Karpas-422 (cell line): ENCODE measurements at regions not wholly inside any gene's neighbourhood (a gene's known extent, or its start where the extent isn't known, plus 50 kb on each side); places are given as distances from the start of the nearest gene placed in this dataset.

Experiments used
- DNase-seq: peaks from one replicate; pipeline ENCODE4 v3.0.0-alpha.2; 2015
- H2AFZ ChIP-seq: fragments of 200-600 bp; sonication (generic); 2 replicates; pipeline ENCODE4 v1.6.1; 2014; ENCODE audit warnings: antibody characterized with exemption, low read length, mixed read lengths
- H3K27ac ChIP-seq: fragments of 200-600 bp; sonication (generic); 2 replicates; pipeline ENCODE4 v1.5.1; 2014; ENCODE audit warnings: mild to moderate bottlenecking, low read length, moderate library complexity
- H3K27me3 ChIP-seq: fragments of 200-600 bp; sonication (generic); 2 replicates; pipeline ENCODE4 v1.6.1; 2014; ENCODE audit warnings: low read length, mixed read lengths
- H3K36me3 ChIP-seq: fragments of 200-600 bp; sonication (generic); 2 replicates; pipeline ENCODE4 v1.6.1; 2014; ENCODE audit warnings: low read length, mixed read lengths; ENCODE audit not compliant: insufficient read depth
- H3K4me1 ChIP-seq: fragments of 200-600 bp; sonication (generic); 2 replicates; pipeline ENCODE4 v1.6.1; 2014; ENCODE audit warnings: mild to moderate bottlenecking, low read length, mixed read lengths
- H3K4me2 ChIP-seq: fragments of 200-600 bp; sonication (generic); 2 replicates; pipeline ENCODE4 v1.6.1; 2014; ENCODE audit warnings: low read length, low read depth, mild to moderate bottlenecking; ENCODE audit not compliant: poor library complexity, severe bottlenecking
- H3K4me3 ChIP-seq: fragments of 200-600 bp; sonication (generic); 2 replicates; pipeline ENCODE4 v1.5.1; 2014; ENCODE audit warnings: mild to moderate bottlenecking, antibody characterized with exemption, low read length, mixed read lengths
- H3K79me2 ChIP-seq: fragments of 200-600 bp; sonication (generic); 2 replicates; pipeline ENCODE4 v1.6.1; 2014; ENCODE audit warnings: mild to moderate bottlenecking, low read length, mixed read lengths
- H3K9ac ChIP-seq: fragments of 200-600 bp; sonication (generic); 2 replicates; pipeline ENCODE4 v1.6.0; 2014; ENCODE audit warnings: low read length
- H3K9me2 ChIP-seq: fragments of 200-600 bp; sonication (generic), shearing (Covaris generic); replicated peaks from 2 replicates; pipeline ENCODE4 v1.6.0; 2014; ENCODE audit warnings: mild to moderate bottlenecking, low read length, moderate library complexity; ENCODE audit not compliant: insufficient read depth
- H3K9me3 ChIP-seq: fragments of 300-700, 200-600 bp; sonication (generic); 2 replicates; pipeline ENCODE4 v1.6.1; 2014; ENCODE audit warnings: low read length, mixed read lengths
- H4K20me1 ChIP-seq: fragments of 200-600 bp; sonication (generic); 2 replicates; pipeline ENCODE4 v1.6.1; 2014; ENCODE audit warnings: mild to moderate bottlenecking, antibody characterized with exemption, low read length, low read depth; ENCODE audit not compliant: insufficient read depth

DNA sequence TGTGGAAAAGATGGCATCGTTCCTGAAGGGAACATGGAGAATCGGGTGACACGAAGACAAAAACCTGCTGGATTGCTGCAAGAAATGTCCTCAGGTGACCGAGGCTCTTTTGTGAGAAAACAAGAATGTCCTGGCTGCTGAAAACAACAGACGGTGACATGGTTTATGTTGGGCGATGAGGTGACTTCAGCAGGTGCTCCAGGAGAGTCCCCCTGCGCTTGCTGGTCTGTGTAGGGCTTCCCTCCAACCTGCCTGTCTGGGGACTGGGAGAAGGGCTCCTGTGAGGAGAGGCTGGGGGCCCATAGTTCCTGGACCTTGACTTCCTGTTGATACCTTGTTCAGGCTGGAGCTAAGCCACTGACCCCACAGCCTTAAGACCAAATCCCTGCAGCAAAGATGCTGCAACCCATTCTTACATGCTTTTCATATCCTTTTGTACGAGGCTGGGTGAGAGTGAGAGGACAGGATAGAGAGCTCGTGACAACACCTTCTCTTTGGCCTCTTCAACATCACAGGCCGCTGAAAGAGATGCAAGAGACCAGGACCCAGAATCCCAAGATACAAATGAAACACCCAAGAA, 134.8 kb downstream of the CD83 start:
- no peak overlapping the region for H3K9ac ChIP-seq
- no peak overlapping the region for H3K4me2 ChIP-seq
- no peaks in the 10 kb centered on the region for H3K9me2 ChIP-seq
- no peaks in the 10 kb centered on the region for H3K4me1 ChIP-seq
- no peaks in the 10 kb centered on the region for H3K36me3 ChIP-seq
- no peak overlapping the region for H3K27ac ChIP-seq
- H3K27me3 ChIP-seq = no peaks in the 10 kb centered on the region
- no peak for DNase-seq
- H3K4me3 ChIP-seq = no peak overlapping the region
- no peak overlapping the region for H2AFZ ChIP-seq
- H3K79me2 ChIP-seq = no peaks in the 10 kb centered on the region
- H4K20me1 ChIP-seq = no peaks in the 10 kb centered on the region
- H3K9me3 ChIP-seq = no peaks in the 10 kb centered on the region

DNA sequence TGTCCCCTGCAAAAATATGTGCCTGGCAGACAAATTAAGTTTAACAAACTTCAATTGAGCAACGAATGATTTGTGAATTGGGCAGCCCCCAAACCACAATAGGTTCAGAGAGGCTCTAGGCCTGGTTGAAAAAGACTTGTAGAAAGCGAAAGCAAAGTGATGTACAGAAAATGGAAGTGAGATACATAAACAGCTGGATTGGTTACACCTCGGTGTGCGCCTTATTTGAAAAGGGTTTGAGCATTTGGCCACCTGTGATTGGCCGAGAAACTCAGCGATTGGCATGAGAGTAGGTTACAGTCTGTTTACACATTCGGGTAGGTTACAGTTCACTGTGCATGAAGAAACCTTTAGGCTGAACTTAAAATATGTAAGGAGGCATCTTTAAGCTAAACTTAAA, 136.9 kb downstream of the CD83 start:
- Histone ChIP-seq H3K27me3 (no peaks in the 10 kb centered on the region), H3K4me3 (no peak overlapping the region), H3K36me3 (no peaks in the 10 kb centered on the region), H3K9me3 (no peaks in the 10 kb centered on the region), H4K20me1 (no peaks in the 10 kb centered on the region), H3K9me2 (no peaks in the 10 kb centered on the region), H2AFZ (no peak overlapping the region), H3K4me2 (no peak overlapping the region), H3K9ac (no peak overlapping the region), H3K27ac (no peak overlapping the region), H3K79me2 (no peaks in the 10 kb centered on the region), H3K4me1 (no peaks in the 10 kb centered on the region)
- DNase-seq = no peak

DNA sequence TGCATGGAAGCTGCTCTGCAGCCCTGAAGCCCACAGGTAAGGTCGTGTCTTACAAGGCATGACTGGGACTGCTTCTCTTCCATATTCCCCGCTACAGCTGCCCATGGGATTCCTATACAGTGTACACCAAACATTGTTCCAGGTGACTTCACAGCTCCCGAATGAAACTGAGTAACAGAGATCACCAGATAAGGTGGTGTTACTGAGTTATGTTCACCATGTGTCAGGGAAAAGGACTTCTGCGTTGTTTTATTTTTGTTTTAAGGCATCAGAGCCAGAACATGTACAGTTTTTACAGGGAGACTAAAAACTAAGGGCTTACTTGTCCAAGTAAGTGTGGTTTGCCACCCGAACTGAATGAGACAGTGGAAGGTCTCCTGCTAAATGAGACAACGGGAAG, 138.3 kb downstream of the CD83 start:
- H3K4me2 ChIP-seq = no peak overlapping the region
- no peaks in the 10 kb centered on the region for H3K79me2 ChIP-seq
- H3K4me3 ChIP-seq = no peak overlapping the region
- H3K36me3 ChIP-seq = no peaks in the 10 kb centered on the region
- no peak for DNase-seq
- H3K9me2 ChIP-seq = no peaks in the 10 kb centered on the region
- no peaks in the 10 kb centered on the region for H3K4me1 ChIP-seq
- no peaks in the 10 kb centered on the region for H4K20me1 ChIP-seq
- H3K9me3 ChIP-seq = no peaks in the 10 kb centered on the region
- no peak overlapping the region for H2AFZ ChIP-seq
- H3K9ac ChIP-seq = no peak overlapping the region
- no peaks in the 10 kb centered on the region for H3K27me3 ChIP-seq
- H3K27ac ChIP-seq = no peak overlapping the region

DNA sequence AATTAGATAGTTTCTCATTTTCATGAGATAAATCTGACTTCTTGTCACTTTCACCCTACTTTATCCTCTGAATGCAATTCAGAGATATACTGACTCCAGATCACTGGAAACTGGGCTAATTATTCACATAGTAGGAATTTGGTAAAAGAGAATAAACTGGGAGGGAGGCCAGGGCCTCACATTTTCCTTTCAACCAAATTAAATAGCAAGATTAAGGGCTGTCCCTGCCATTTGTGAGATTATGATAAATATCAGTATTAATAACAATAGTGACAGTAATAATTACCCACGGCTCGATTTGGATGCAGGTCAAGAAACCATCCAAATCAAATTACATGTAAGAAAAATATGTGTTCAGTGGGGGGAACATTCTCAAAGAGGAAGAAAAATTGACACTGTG, 140.5 kb downstream of the CD83 start:
- no peaks in the 10 kb centered on the region for H3K27me3 ChIP-seq
- H3K4me2 ChIP-seq = no peak overlapping the region
- no peak overlapping the region for H2AFZ ChIP-seq
- no peaks in the 10 kb centered on the region for H3K4me1 ChIP-seq
- no peaks in the 10 kb centered on the region for H3K36me3 ChIP-seq
- no peaks in the 10 kb centered on the region for H3K9me2 ChIP-seq
- H3K9ac ChIP-seq = no peak overlapping the region
- H3K27ac ChIP-seq = no peak overlapping the region
- H4K20me1 ChIP-seq = no peaks in the 10 kb centered on the region
- H3K79me2 ChIP-seq = no peaks in the 10 kb centered on the region
- H3K9me3 ChIP-seq = no peaks in the 10 kb centered on the region
- no peak for DNase-seq
- H3K4me3 ChIP-seq = no peak overlapping the region

DNA sequence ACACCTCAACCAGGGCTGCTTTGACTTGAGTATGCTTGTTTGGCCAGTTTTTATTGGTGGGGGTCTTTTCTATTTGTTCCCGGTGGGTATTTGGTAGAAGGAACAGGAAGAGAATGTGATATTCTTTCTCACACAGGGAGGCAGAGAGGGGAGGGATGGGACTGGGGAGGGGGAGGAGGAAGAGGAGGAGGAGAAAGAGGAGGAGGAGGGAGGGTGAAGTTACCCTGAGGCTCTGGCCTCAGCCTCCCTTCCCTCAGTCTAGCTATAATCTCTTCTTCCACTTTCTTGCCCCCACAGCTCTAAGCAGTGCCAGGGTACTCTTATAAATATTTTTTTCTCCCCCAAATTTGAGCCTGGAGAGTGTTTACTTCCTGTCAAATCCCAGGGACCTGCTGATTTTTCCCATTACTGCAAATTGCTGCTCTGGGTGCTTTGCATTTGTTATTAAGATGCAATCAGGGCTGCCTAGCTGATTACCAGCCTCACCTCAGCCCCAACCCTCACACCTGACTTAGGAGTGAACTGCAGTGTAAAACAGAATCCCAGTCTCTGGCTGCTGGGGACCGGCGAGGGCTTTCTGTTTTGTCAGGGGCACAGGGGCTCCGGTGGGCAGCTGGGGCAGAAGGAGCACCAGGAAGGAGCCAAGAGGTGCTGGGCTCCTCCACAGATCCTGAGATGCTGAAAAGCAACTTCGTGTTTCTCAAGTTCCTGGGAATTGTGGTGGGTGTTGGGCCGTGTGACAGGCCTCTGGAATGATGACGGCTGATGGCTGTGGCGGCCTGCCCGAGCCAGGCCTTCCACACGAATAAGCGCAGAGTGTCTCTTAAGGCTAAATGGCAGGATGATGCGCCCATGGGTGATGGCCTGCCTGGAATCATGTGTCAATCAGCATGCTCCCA, 141.4 kb downstream of the CD83 start:
- no peak overlapping the region for H2AFZ ChIP-seq
- no peak for DNase-seq
- H4K20me1 ChIP-seq = no peaks in the 10 kb centered on the region
- H3K79me2 ChIP-seq = no peaks in the 10 kb centered on the region
- no peak overlapping the region for H3K9ac ChIP-seq
- no peak overlapping the region for H3K4me3 ChIP-seq
- H3K4me1 ChIP-seq = no peaks in the 10 kb centered on the region
- no peaks in the 10 kb centered on the region for H3K9me2 ChIP-seq
- H3K36me3 ChIP-seq = no peaks in the 10 kb centered on the region
- H3K9me3 ChIP-seq = peaks cover 6% of the 10 kb centered on the region
- H3K27me3 ChIP-seq = 0 out of 2 replicates have a peak, but pooled peaks cover 2% of the 10 kb centered on the region
- no peak overlapping the region for H3K27ac ChIP-seq
- no peak overlapping the region for H3K4me2 ChIP-seq

DNA sequence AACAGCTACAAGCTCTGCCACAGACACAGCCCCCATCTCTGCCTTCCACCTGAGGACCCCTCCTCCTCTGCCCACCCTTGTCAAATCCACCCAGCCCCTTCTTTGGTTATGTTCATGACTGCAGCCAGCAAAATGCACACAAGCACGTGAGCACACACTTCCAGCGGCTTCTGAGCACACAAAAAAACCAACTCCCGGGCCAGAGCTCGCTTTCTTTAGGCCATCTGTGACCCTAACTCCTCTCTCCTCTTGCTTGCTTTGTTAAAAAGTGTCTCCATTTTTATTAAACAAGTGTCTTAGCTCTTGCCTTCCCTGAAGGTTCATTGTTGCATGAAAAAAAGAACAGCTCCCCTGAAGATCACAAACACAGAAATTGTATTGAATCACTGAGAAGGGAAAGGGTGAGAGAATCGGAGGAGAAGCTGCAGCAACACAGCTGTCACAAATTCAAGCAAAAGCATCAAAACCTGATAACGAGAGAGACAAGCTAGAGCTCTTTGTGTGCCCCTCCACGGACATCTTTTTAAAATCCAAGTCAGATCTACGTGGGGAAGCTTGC, 142.1 kb downstream of the CD83 start:
- H3K36me3 ChIP-seq = no peaks in the 10 kb centered on the region
- peaks cover 9% of the 10 kb centered on the region for H3K9me3 ChIP-seq
- no peaks in the 10 kb centered on the region for H3K4me1 ChIP-seq
- 0 out of 2 replicates have a peak, but pooled peaks cover 2% of the 10 kb centered on the region for H3K27me3 ChIP-seq
- no peaks in the 10 kb centered on the region for H3K79me2 ChIP-seq
- no peaks in the 10 kb centered on the region for H3K9me2 ChIP-seq
- no peak for DNase-seq
- no peaks in the 10 kb centered on the region for H4K20me1 ChIP-seq
- no peak overlapping the region for H3K4me3 ChIP-seq
- H2AFZ ChIP-seq = no peak overlapping the region
- H3K27ac ChIP-seq = no peak overlapping the region
- H3K4me2 ChIP-seq = no peak overlapping the region
- no peak overlapping the region for H3K9ac ChIP-seq

DNA sequence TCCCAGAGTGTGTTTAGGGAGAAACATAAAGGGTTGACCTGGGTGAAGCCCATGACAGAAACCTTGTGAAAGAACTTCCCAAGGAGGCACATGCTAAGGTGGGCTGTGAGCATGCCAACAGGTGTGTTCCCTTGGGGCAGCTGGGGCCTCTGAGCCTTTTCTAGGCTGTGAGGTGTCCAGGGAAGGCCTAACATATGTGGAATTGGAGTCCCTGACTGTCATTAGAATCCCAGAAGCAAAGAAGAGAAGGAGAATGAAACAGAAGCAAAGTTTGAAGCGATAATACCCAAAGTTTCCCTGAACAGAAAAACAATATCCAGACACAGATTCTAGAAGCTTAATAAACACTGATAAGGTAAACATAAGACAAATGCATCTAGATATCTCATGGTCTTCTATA, 143.3 kb downstream of the CD83 start:
- H3K9ac ChIP-seq = no peak overlapping the region
- no peak overlapping the region for H2AFZ ChIP-seq
- H4K20me1 ChIP-seq = no peaks in the 10 kb centered on the region
- no peak overlapping the region for H3K4me2 ChIP-seq
- H3K27me3 ChIP-seq = 0 out of 2 replicates have a peak, but pooled peaks cover 2% of the 10 kb centered on the region
- H3K4me3 ChIP-seq = no peak overlapping the region
- no peaks in the 10 kb centered on the region for H3K79me2 ChIP-seq
- no peak overlapping the region for H3K27ac ChIP-seq
- H3K4me1 ChIP-seq = no peaks in the 10 kb centered on the region
- no peak for DNase-seq
- H3K36me3 ChIP-seq = no peaks in the 10 kb centered on the region
- peaks cover 9% of the 10 kb centered on the region for H3K9me3 ChIP-seq
- no peaks in the 10 kb centered on the region for H3K9me2 ChIP-seq

DNA sequence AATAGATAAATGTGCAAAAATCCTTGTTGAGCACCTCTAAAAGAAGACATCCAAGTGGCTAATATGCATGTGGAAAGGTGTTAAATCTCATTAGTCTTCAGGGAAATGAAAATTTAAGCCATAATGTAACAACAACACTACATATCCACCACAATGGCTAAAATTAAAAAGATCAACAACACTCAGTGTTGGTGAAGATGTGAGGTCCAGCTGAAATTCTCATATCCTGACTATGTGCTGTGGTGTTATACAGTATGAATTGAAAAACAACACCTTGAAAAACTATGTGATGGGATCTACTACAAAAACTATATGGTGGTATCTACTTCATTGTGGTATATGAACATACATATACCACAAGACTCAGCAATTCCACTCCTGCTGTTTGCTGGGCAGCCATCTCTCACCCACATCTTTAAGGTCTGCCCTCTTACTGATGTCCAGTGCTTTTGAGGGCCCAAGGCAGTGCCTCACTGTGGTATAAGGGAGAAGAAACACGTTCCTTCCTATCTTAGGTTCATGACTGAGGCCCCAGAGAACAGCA, 146.4 kb downstream of the CD83 start:
- no peak overlapping the region for H3K9ac ChIP-seq
- H3K27ac ChIP-seq = no peak overlapping the region
- H3K4me3 ChIP-seq = no peak overlapping the region
- H2AFZ ChIP-seq = no peak overlapping the region
- H3K9me3 ChIP-seq = peaks cover 9% of the 10 kb centered on the region
- 0 out of 2 replicates have a peak, but pooled peaks cover 2% of the 10 kb centered on the region for H3K27me3 ChIP-seq
- H3K4me1 ChIP-seq = peaks cover 4% of the 10 kb centered on the region
- no peaks in the 10 kb centered on the region for H3K9me2 ChIP-seq
- no peaks in the 10 kb centered on the region for H4K20me1 ChIP-seq
- H3K79me2 ChIP-seq = no peaks in the 10 kb centered on the region
- DNase-seq = no peak
- no peaks in the 10 kb centered on the region for H3K36me3 ChIP-seq
- H3K4me2 ChIP-seq = no peak overlapping the region
